ENCODE measurements at regions not wholly inside any gene's neighbourhood (a gene's known extent, or its start where the extent isn't known, plus 50 kb on each side); places are given as distances from the start of the nearest gene placed in this dataset.

- no peaks in the 10 kb centered on the region for H4K20me1 ChIP-seq (ENCODE audit: insufficient read depth, low read length)
- H2AFZ ChIP-seq (ENCODE audit: low read length): no peak overlapping the region
- no TSS peak for BruUV-seq (replicated peaks)
- H3K79me2 ChIP-seq (ENCODE audit: insufficient read depth, low read length): no peaks in the 10 kb centered on the region
- FAIRE-seq (no peak), ATAC-seq (no peak), DNase-seq (ENCODE audit: low spot score) (no peak)
- no peak for TF ChIP-seq E2F5 (CRISPR knock-in tag; conservative IDR thresholded peaks at IDR 0.05)
- ChIA-PET POLR2A (no interaction called here), CTCF (ENCODE audit: low intra/inter-chr PET ratio, low total read pairs) (no interaction called here)
- no peak overlapping the region for H3K4me3 ChIP-seq (replicated peaks in 1 of 3; ENCODE audit: insufficient read depth in 1 of 3, low read depth in 2 of 3, low read length in 3 of 3)
- in situ Hi-C loops (cut with HindIII; ENCODE audit: extremely low pct_ligation_motif_present, low pct_unique_long_range_greater_than_20kb): no loop called here
- no peaks in the 10 kb centered on the region; a peak in 1 of 5 replicates for H3K27me3 ChIP-seq (ENCODE audit: control insufficient read depth in 1 of 2, insufficient read depth in 2 of 2, low read length in 2 of 2)
- intact Hi-C loops (cut with micrococcal nuclease; ENCODE audit: unreplicated experiment): no loop called here
- 0 out of 2 replicates have a peak, but pooled peaks cover 5% of the 10 kb centered on the region for H3K9me3 ChIP-seq (ENCODE audit: low read length)
- H3K4me2 ChIP-seq (ENCODE audit: low read depth, low read length): no peak overlapping the region
- 2% methylated on average over 4 of the region's 4 CpGs for WGBS (ENCODE audit: low lambda C conversion rate)
- no peak overlapping the region for H3K27ac ChIP-seq (ENCODE audit: extremely low read length, insufficient read depth, low read length)
- no peaks in the 10 kb centered on the region for H3K36me3 ChIP-seq (replicated peaks in 1 of 2; ENCODE audit: control insufficient read depth in 1 of 2, insufficient read depth in 2 of 2, low read length in 2 of 2)
- H3K9ac ChIP-seq (ENCODE audit: insufficient read depth, low read depth, low read length): no peak overlapping the region
- no peaks in the 10 kb centered on the region for H3K4me1 ChIP-seq (ENCODE audit: insufficient read depth, low read length)
Measured at GRCh38 chr2:204089574-204089973, 153.0 kb downstream of the ICOS start.

GRCh38 chr2:204090021-204090420 is 153.5 kb downstream of the ICOS start:
- no peak for ATAC-seq
- Histone ChIP-seq H3K4me1 (ENCODE audit: insufficient read depth, low read length) (no peaks in the 10 kb centered on the region), H3K4me2 (ENCODE audit: low read depth, low read length) (no peak overlapping the region), H3K79me2 (ENCODE audit: insufficient read depth, low read length) (no peaks in the 10 kb centered on the region), H4K20me1 (ENCODE audit: insufficient read depth, low read length) (no peaks in the 10 kb centered on the region), H3K27me3 (ENCODE audit: control insufficient read depth in 1 of 2, insufficient read depth in 2 of 2, low read length in 2 of 2) (no peaks in the 10 kb centered on the region), H3K27ac (ENCODE audit: extremely low read length, insufficient read depth, low read length) (no peak overlapping the region), H3K36me3 (replicated peaks in 1 of 2; ENCODE audit: control insufficient read depth in 1 of 2, insufficient read depth in 2 of 2, low read length in 2 of 2) (no peaks in the 10 kb centered on the region), H2AFZ (ENCODE audit: low read length) (no peak overlapping the region), H3K4me3 (replicated peaks in 1 of 3; ENCODE audit: insufficient read depth in 1 of 3, low read depth in 2 of 3, low read length in 3 of 3) (no peak overlapping the region), H3K9me3 (ENCODE audit: low read length) (0 out of 2 replicates have a peak, but pooled peaks cover 5% of the 10 kb centered on the region), H3K9ac (ENCODE audit: insufficient read depth, low read depth, low read length) (no peak overlapping the region)
- ChIA-PET POLR2A (no interaction called here), CTCF (ENCODE audit: low intra/inter-chr PET ratio, low total read pairs) (no interaction called here)
- intact Hi-C loops (cut with micrococcal nuclease; ENCODE audit: unreplicated experiment) (loop anchor here (1.0 kb wide), 1 partner anchor 36 kb away; no protein-coding TSS in a partner anchor), in situ Hi-C loops (cut with HindIII; ENCODE audit: extremely low pct_ligation_motif_present, low pct_unique_long_range_greater_than_20kb) (no loop called here)
- WGBS (ENCODE audit: low lambda C conversion rate): 1% methylated on average over 3 of the region's 3 CpGs
- no peak for FAIRE-seq
- no peak for TF ChIP-seq MED8 (CRISPR knock-in tag; IDR thresholded peaks at IDR 0.05; ENCODE audit: insufficient replicate concordance)
- TF ChIP-seq ZKSCAN1 (IDR thresholded peaks at IDR 0.05; ENCODE audit: low read length): no peak
- TF ChIP-seq, protein P1, sequence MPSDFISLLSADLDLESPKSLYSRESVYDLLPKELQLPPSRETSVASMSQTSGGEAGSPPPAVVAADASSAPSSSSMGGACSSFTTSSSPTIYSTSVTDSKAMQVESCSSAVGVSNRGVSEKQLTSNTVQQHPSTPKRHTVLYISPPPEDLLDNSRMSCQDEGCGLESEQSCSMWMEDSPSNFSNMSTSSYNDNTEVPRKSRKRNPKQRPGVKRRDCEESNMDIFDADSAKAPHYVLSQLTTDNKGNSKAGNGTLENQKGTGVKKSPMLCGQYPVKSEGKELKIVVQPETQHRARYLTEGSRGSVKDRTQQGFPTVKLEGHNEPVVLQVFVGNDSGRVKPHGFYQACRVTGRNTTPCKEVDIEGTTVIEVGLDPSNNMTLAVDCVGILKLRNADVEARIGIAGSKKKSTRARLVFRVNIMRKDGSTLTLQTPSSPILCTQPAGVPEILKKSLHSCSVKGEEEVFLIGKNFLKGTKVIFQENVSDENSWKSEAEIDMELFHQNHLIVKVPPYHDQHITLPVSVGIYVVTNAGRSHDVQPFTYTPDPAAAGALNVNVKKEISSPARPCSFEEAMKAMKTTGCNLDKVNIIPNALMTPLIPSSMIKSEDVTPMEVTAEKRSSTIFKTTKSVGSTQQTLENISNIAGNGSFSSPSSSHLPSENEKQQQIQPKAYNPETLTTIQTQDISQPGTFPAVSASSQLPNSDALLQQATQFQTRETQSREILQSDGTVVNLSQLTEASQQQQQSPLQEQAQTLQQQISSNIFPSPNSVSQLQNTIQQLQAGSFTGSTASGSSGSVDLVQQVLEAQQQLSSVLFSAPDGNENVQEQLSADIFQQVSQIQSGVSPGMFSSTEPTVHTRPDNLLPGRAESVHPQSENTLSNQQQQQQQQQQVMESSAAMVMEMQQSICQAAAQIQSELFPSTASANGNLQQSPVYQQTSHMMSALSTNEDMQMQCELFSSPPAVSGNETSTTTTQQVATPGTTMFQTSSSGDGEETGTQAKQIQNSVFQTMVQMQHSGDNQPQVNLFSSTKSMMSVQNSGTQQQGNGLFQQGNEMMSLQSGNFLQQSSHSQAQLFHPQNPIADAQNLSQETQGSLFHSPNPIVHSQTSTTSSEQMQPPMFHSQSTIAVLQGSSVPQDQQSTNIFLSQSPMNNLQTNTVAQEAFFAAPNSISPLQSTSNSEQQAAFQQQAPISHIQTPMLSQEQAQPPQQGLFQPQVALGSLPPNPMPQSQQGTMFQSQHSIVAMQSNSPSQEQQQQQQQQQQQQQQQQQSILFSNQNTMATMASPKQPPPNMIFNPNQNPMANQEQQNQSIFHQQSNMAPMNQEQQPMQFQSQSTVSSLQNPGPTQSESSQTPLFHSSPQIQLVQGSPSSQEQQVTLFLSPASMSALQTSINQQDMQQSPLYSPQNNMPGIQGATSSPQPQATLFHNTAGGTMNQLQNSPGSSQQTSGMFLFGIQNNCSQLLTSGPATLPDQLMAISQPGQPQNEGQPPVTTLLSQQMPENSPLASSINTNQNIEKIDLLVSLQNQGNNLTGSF (CRISPR knock-in tag; IDR thresholded peaks at IDR 0.05): no peak
- no peak for TF ChIP-seq TCF12 (IDR thresholded peaks at IDR 0.05)
- TF ChIP-seq TCF12 (CRISPR knock-in tag; IDR thresholded peaks at IDR 0.05): no peak
- no peak for TF ChIP-seq ZBTB37 (CRISPR knock-in tag; IDR thresholded peaks at IDR 0.05)
- TF ChIP-seq HNF4G (IDR thresholded peaks at IDR 0.05; ENCODE audit: borderline replicate concordance, low read depth, low read length): no peak
- TF ChIP-seq HNF4G (CRISPR knock-in tag; IDR thresholded peaks at IDR 0.05; ENCODE audit: borderline replicate concordance, low read depth): no peak
- TF ChIP-seq POLR2A (IDR thresholded peaks at IDR 0.05; ENCODE audit: insufficient read depth in 1 of 2, low read depth in 2 of 2, low read length in 2 of 2): no peak
- BruUV-seq (replicated peaks): no TSS peak
- DNase-seq (ENCODE audit: low spot score): no peak
